WTC11 (cell line): ENCODE measurements at regions not wholly inside any gene's neighbourhood (a gene's known extent, or its start where the extent isn't known, plus 50 kb on each side); places are given as distances from the start of the nearest gene placed in this dataset.

Source experiments
- ATAC-seq: fragments of 200-7000 bp; cut with Tn5 transposase; 2 replicates; pipeline ENCODE4 v1.10.0; 2021; ENCODE audit warnings: mild to moderate bottlenecking, moderate library complexity
- CTCF ChIA-PET: fragments of 300-600 bp; sonication (Branson Sonifier 250); formaldehyde crosslinking; loops from one replicate; lab custom pipeline; 2021; ENCODE audit warnings: antibody characterized with exemption; lab: Charles Lee
- POLR2A ChIA-PET: fragments of 350-600 bp; sonication (Branson Sonifier 250); formaldehyde crosslinking; loops from one replicate; lab custom pipeline; 2021; ENCODE audit warnings: antibody characterized with exemption; lab: Charles Lee
- DNase-seq: peaks from one replicate; pipeline ENCODE4 v3.0.0; 2021; ENCODE audit warnings: low spot score
- H3K27ac Mint-ChIP-seq: 2 replicates; pipeline ENCODE4 v1.8.0; 2021; ENCODE audit warnings: mixed read lengths
- H3K27me3 Mint-ChIP-seq: 2 replicates; pipeline ENCODE4 v1.8.0; 2021; ENCODE audit warnings: low read depth, mild to moderate bottlenecking, moderate library complexity, mixed read lengths
- H3K36me3 Mint-ChIP-seq: 2 replicates; pipeline ENCODE4 v1.8.0; 2021; ENCODE audit warnings: mixed read lengths
- H3K4me1 Mint-ChIP-seq: 2 replicates; pipeline ENCODE4 v1.8.0; 2022; ENCODE audit warnings: mixed read lengths
- H3K4me3 Mint-ChIP-seq: 2 replicates; pipeline ENCODE4 v1.8.0; 2021; ENCODE audit warnings: mild to moderate bottlenecking, moderate library complexity, mixed read lengths
- H3K9me3 Mint-ChIP-seq: 2 replicates; pipeline ENCODE4 v1.8.0; 2021; ENCODE audit warnings: mixed read lengths
- AR ChIP-seq: fragments of 250-450 bp; sonication (Bioruptor Pico); IDR thresholded peaks from 2 replicates; pipeline ENCODE4 v1.9.0; 2021; ENCODE audit warnings: mild to moderate bottlenecking
- CTCF ChIP-seq: fragments of 200-600 bp; IDR thresholded peaks from 2 replicates; pipeline ENCODE4 v1.8.0; 2022; ENCODE audit warnings: antibody characterized with exemption
- EMX1 ChIP-seq: fragments of 250-450 bp; sonication (Bioruptor Pico); IDR thresholded peaks from 2 replicates; pipeline ENCODE4 v1.8.0; 2021; ENCODE audit warnings: mild to moderate bottlenecking
- HMGXB4 ChIP-seq: sonication (generic); formaldehyde crosslinking; IDR thresholded peaks from 2 replicates; pipeline ENCODE4 v1.8.1; 2023; ENCODE audit warnings: mild to moderate bottlenecking, moderate library complexity, missing genetic modification reagents
- MLX ChIP-seq: sonication (generic); formaldehyde crosslinking; IDR thresholded peaks from 2 replicates; pipeline ENCODE4 v1.8.1; 2023; ENCODE audit warnings: mild to moderate bottlenecking, missing genetic modification reagents, moderate library complexity
- NFE2L1 ChIP-seq: sonication (generic); formaldehyde crosslinking; IDR thresholded peaks from 2 replicates; pipeline ENCODE4 v1.8.1; 2023; ENCODE audit warnings: missing genetic modification reagents
- OVOL2 ChIP-seq: fragments of 250-450 bp; sonication (Bioruptor Pico); IDR thresholded peaks from 2 replicates; pipeline ENCODE4 v1.9.0; 2021; ENCODE audit warnings: mild to moderate bottlenecking, borderline replicate concordance
- ZNF396 ChIP-seq: fragments of 250-450 bp; sonication (Bioruptor Pico); IDR thresholded peaks from 2 replicates; pipeline ENCODE4 v1.8.0; 2021; ENCODE audit warnings: mild to moderate bottlenecking, moderate library complexity, borderline replicate concordance
- ZNF425 ChIP-seq: fragments of 250-450 bp; sonication (Bioruptor Pico); conservative IDR thresholded peaks from 2 replicates; pipeline ENCODE4 v1.9.0; 2021; ENCODE audit warnings: mild to moderate bottlenecking
- ZNF671 ChIP-seq: fragments of 250-450 bp; sonication (Bioruptor Pico); IDR thresholded peaks from 2 replicates; pipeline ENCODE4 v1.8.0; 2021; ENCODE audit warnings: mild to moderate bottlenecking
- TF ChIP-seq, protein P1 (sequence below): fragments of 250-450 bp; sonication (Bioruptor Pico); IDR thresholded peaks from 2 replicates; pipeline ENCODE4 v1.8.0; 2021; ENCODE audit warnings: mild to moderate bottlenecking
- TF ChIP-seq, protein P2 (sequence below): sonication (generic); formaldehyde crosslinking; IDR thresholded peaks from 2 replicates; pipeline ENCODE4 v1.8.0; 2022; ENCODE audit warnings: mild to moderate bottlenecking, missing genetic modification reagents
- TF ChIP-seq, protein P3 (sequence below): fragments of 250-450 bp; sonication (Bioruptor Pico); IDR thresholded peaks from 2 replicates; pipeline ENCODE4 v1.9.0; 2021; ENCODE audit warnings: mild to moderate bottlenecking

DNA sequence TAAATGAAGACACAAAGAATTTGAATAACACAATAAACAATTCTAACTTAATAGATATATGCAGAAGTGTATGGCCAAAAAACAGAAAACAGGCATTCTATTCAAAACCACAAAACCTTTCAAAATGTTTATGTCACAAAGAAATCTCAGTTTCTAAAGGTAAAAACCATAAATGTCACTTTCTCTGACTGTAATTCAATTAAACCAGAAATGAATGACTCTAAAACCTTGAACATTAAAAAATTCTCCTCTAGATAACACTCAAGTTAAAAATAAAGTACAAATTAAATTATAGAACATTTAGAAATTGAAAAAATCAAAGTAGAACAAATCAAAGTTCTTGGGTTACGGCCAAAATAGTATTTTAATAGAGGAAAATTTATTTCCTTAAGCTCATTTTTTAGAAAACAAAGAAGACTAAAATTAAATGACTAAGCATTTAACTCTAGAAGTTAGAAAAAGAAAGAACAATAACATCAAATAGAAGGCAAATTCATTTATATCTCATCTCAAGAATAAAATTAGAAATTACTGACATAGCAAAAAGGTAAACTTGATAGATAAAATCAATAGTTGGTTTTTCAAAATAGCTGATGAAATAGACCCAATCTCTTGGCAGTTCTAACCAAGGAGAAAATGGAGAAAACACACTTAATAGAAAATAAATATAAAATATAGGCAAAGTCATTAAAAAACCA lies 198.8 kb downstream of the TEX36 start:
- no peaks in the 10 kb centered on the region for H3K9me3 Mint-ChIP-seq
- POLR2A ChIA-PET, result no interaction called here
- no peak overlapping the region for H3K27ac Mint-ChIP-seq
- H3K4me3 Mint-ChIP-seq, result no peak overlapping the region
- no peaks in the 10 kb centered on the region; the same call in 1 of the 2 replicates for H3K27me3 Mint-ChIP-seq
- TF ChIP-seq MLX (CRISPR knock-in tag), result no peak
- TF ChIP-seq, protein P1, sequence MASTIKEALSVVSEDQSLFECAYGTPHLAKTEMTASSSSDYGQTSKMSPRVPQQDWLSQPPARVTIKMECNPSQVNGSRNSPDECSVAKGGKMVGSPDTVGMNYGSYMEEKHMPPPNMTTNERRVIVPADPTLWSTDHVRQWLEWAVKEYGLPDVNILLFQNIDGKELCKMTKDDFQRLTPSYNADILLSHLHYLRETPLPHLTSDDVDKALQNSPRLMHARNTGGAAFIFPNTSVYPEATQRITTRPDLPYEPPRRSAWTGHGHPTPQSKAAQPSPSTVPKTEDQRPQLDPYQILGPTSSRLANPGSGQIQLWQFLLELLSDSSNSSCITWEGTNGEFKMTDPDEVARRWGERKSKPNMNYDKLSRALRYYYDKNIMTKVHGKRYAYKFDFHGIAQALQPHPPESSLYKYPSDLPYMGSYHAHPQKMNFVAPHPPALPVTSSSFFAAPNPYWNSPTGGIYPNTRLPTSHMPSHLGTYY, result no peak
- TF ChIP-seq CTCF, result no peak
- TF ChIP-seq ZNF396 (CRISPR knock-in tag), result no peak
- TF ChIP-seq EMX1 (CRISPR knock-in tag), result no peak
- no peak for TF ChIP-seq NFE2L1
- no peak for TF ChIP-seq AR
- TF ChIP-seq, protein P2, sequence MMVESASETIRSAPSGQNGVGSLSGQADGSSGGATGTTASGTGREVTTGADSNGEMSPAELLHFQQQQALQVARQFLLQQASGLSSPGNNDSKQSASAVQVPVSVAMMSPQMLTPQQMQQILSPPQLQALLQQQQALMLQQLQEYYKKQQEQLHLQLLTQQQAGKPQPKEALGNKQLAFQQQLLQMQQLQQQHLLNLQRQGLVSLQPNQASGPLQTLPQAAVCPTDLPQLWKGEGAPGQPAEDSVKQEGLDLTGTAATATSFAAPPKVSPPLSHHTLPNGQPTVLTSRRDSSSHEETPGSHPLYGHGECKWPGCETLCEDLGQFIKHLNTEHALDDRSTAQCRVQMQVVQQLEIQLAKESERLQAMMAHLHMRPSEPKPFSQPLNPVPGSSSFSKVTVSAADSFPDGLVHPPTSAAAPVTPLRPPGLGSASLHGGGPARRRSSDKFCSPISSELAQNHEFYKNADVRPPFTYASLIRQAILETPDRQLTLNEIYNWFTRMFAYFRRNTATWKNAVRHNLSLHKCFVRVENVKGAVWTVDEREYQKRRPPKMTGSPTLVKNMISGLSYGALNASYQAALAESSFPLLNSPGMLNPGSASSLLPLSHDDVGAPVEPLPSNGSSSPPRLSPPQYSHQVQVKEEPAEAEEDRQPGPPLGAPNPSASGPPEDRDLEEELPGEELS (CRISPR knock-in tag), result no peak
- TF ChIP-seq, protein P3, sequence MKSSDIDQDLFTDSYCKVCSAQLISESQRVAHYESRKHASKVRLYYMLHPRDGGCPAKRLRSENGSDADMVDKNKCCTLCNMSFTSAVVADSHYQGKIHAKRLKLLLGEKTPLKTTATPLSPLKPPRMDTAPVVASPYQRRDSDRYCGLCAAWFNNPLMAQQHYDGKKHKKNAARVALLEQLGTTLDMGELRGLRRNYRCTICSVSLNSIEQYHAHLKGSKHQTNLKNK (CRISPR knock-in tag), result no peak
- no peak for TF ChIP-seq HMGXB4 (CRISPR knock-in tag)
- TF ChIP-seq OVOL2 (CRISPR knock-in tag), result no peak
- no peak for TF ChIP-seq ZNF671 (CRISPR knock-in tag)
- no peak for TF ChIP-seq ZNF425 (CRISPR knock-in tag)
- TF ChIP-seq, all 79 proteins: peak for 0
- CTCF ChIA-PET, result interaction anchor here (1.0 kb wide), 1 partner anchor 36 kb away, joined by 4 read pairs; no protein-coding TSS in a partner anchor
- Mint-ChIP-seq H3K36me3 (no peaks in the 10 kb centered on the region), H3K4me1 (peaks cover 18% of the 10 kb centered on the region)
- ATAC-seq (no peak), DNase-seq (no peak)
